ENCODE measurements at regions not wholly inside any gene's neighbourhood (a gene's known extent, or its start where the extent isn't known, plus 50 kb on each side); places are given as distances from the start of the nearest gene placed in this dataset.

GRCh38 chr3:197353867-197354567 lies 55.6 kb upstream of the DLG1 start:
- no peak overlapping the region for H3K4me3 ChIP-seq (ENCODE audit: low read depth, low read length)

GRCh38 chr3:197353001-197353866 lies 54.8 kb upstream of the DLG1 start:
- Histone ChIP-seq H3K4me3 (ENCODE audit: low read depth, low read length) (no peak overlapping the region), H3K27ac (ENCODE audit: extremely low read depth, low read depth, low read length) (no peak overlapping the region), H3K4me1 (ENCODE audit: control insufficient read depth, insufficient read depth, low read length) (no peaks in the 10 kb centered on the region), H3K36me3 (ENCODE audit: control insufficient read depth in 2 of 2, insufficient read depth in 1 of 2, low read length in 2 of 2) (no peaks in the 10 kb centered on the region), H3K9me3 (ENCODE audit: control insufficient read depth, insufficient read depth, low read depth, low read length) (no peaks in the 10 kb centered on the region)
- ChIA-PET POLR2A (no interaction called here), CTCF (interaction anchor here (1.3 to 1.5 kb wide), 2 partner anchors 96 to 148 kb away, joined by 4 to 5 read pairs; no protein-coding TSS in a partner anchor)
- no peak for TF ChIP-seq ZNF629 (tag by site-specific recombination; IDR thresholded peaks at IDR 0.05)
- no peak for TF ChIP-seq PATZ1 (tag by site-specific recombination; IDR thresholded peaks at IDR 0.05)
- no peak for TF ChIP-seq BCL11B (tag by site-specific recombination; IDR thresholded peaks at IDR 0.05; ENCODE audit: low read depth)
- no peak for TF ChIP-seq ZSCAN4 (tag by site-specific recombination; IDR thresholded peaks at IDR 0.05)
- TF ChIP-seq HOXD13 (CRISPR knock-in tag; IDR thresholded peaks at IDR 0.05; ENCODE audit: borderline replicate concordance) = no peak
- TF ChIP-seq ZNF202 (tag by site-specific recombination; IDR thresholded peaks at IDR 0.05; ENCODE audit: borderline replicate concordance) = no peak
- no peak for TF ChIP-seq ZNF626 (tag by site-specific recombination; IDR thresholded peaks at IDR 0.05)
- TF ChIP-seq REST (tag by site-specific recombination; IDR thresholded peaks at IDR 0.05) = no peak
- TF ChIP-seq ZNF518A (tag by site-specific recombination; conservative IDR thresholded peaks at IDR 0.05; ENCODE audit: low read depth) = no peak

More at GRCh38 chr3:197353867-197354567, 55.6 kb upstream of the DLG1 start:
- Histone ChIP-seq H3K9me3 (ENCODE audit: control insufficient read depth, insufficient read depth, low read depth, low read length) (no peaks in the 10 kb centered on the region), H3K36me3 (ENCODE audit: control insufficient read depth in 2 of 2, insufficient read depth in 1 of 2, low read length in 2 of 2) (no peaks in the 10 kb centered on the region), H3K4me1 (ENCODE audit: control insufficient read depth, insufficient read depth, low read length) (no peaks in the 10 kb centered on the region), H3K27ac (ENCODE audit: extremely low read depth, low read depth, low read length) (no peak overlapping the region)
- TF ChIP-seq ZBTB10 (tag by site-specific recombination; IDR thresholded peaks at IDR 0.05) (no peak), ZFP37 (tag by site-specific recombination; IDR thresholded peaks at IDR 0.05) (no peak)
- ChIA-PET CTCF (interaction anchor here (1.3 to 1.5 kb wide), 2 partner anchors 97 to 147 kb away, joined by 4 to 5 read pairs; no protein-coding TSS in a partner anchor), POLR2A (no interaction called here)
